ENCODE measurements at regions not wholly inside any gene's neighbourhood (a gene's known extent, or its start where the extent isn't known, plus 50 kb on each side); places are given as distances from the start of the nearest gene placed in this dataset.

GRCh38 chr3:18704326-18704725 lies 279.2 kb upstream of the SATB1 start:
- TF ChIP-seq CTCF (IDR thresholded peaks at IDR 0.05; ENCODE audit: low read depth, low read length) (no peak), POLR2A (IDR thresholded peaks at IDR 0.05; ENCODE audit: extremely low read depth, insufficient read length) (no peak), MYC (IDR thresholded peaks at IDR 0.05; ENCODE audit: low read depth, low read length) (no peak), MAX (IDR thresholded peaks at IDR 0.05; ENCODE audit: low read depth, low read length) (no peak)

Data from NB4 (cell line).